OCI-M2 (cell line): ENCODE measurements at regions not wholly inside any gene's neighbourhood (a gene's known extent, or its start where the extent isn't known, plus 50 kb on each side); places are given as distances from the start of the nearest gene placed in this dataset.

Source experiments
- DNase-seq: peaks from one replicate; lab custom pipeline; 2025; ENCODE audit not compliant: unreplicated experiment; lab: John Stamatoyannopoulos, UW

- DNase-seq, result no peak
Measured at GRCh38 chr11:36718451-36718850, 120.4 kb upstream of the RAG2 start.

GRCh38 chr11:36713715-36714114 is 115.7 kb upstream of the RAG2 start:
- no peak for DNase-seq

GRCh38 chr11:36711104-36711825 is 113.2 kb upstream of the RAG2 start:
- no peak for DNase-seq
